HG03060 (cell line): ENCODE measurements at regions not wholly inside any gene's neighbourhood (a gene's known extent, or its start where the extent isn't known, plus 50 kb on each side); places are given as distances from the start of the nearest gene placed in this dataset.

Experiments
- ATAC-seq: cut with Tn5 transposase; IDR thresholded peaks from one replicate; pipeline ENCODE4 v1.9.1; 2021; ENCODE audit warnings: low read depth, moderate number of reproducible peaks; ENCODE audit not compliant: unreplicated experiment

- ATAC-seq, result no peak
Measured at GRCh38 chr6:133746417-133746770, 142.5 kb upstream of the TCF21 start.

- no peak for ATAC-seq
Measured at GRCh38 chr6:133748628-133749027, 140.3 kb upstream of the TCF21 start.

GRCh38 chr6:133749427-133749826, 139.5 kb upstream of the TCF21 start:
- ATAC-seq, result no peak

GRCh38 chr6:133752129-133752528, 136.8 kb upstream of the TCF21 start:
- ATAC-seq, result no peak

GRCh38 chr6:133753756-133754155, 135.2 kb upstream of the TCF21 start:
- ATAC-seq, result no peak

GRCh38 chr6:133754298-133754697, 134.6 kb upstream of the TCF21 start:
- no peak for ATAC-seq

- ATAC-seq, result no peak
Measured at GRCh38 chr6:133756078-133756695, 132.7 kb upstream of the TCF21 start.

GRCh38 chr6:133757335-133757734, 131.6 kb upstream of the TCF21 start:
- no peak for ATAC-seq

GRCh38 chr6:133758815-133759335, 130.0 kb upstream of the TCF21 start:
- ATAC-seq, result no peak

- no peak for ATAC-seq
Measured at GRCh38 chr6:133759524-133759923, 129.4 kb upstream of the TCF21 start.

- no peak for ATAC-seq
Measured at GRCh38 chr6:133761706-133762105, 127.2 kb upstream of the TCF21 start.

GRCh38 chr6:133764008-133764753, 124.7 kb upstream of the TCF21 start:
- ATAC-seq, result no peak

- no peak for ATAC-seq
Measured at GRCh38 chr6:133764754-133765208, 124.1 kb upstream of the TCF21 start.

GRCh38 chr6:133767357-133767970, 121.4 kb upstream of the TCF21 start:
- no peak for ATAC-seq

- no peak for ATAC-seq
Measured at GRCh38 chr6:133768656-133769295, 120.1 kb upstream of the TCF21 start.

- ATAC-seq, result no peak
Measured at GRCh38 chr6:133769463-133769862, 119.5 kb upstream of the TCF21 start.

- ATAC-seq, result no peak
Measured at GRCh38 chr6:133772567-133772966, 116.3 kb upstream of the TCF21 start.

- no peak for ATAC-seq
Measured at GRCh38 chr6:133773776-133774175, 115.1 kb upstream of the TCF21 start.

GRCh38 chr6:133774356-133774755, 114.6 kb upstream of the TCF21 start:
- ATAC-seq, result no peak

GRCh38 chr6:133778414-133779130, 110.3 kb upstream of the TCF21 start:
- ATAC-seq, result no peak
